Body of pancreas (tissue), 4 donors: ENCODE measurements at regions not wholly inside any gene's neighbourhood (a gene's known extent, or its start where the extent isn't known, plus 50 kb on each side); places are given as distances from the start of the nearest gene placed in this dataset.

Source experiments
- POLR2A ChIP-seq, 3 donors: fragments of 450-650 bp; IDR thresholded peaks; one replicate each; pipeline ENCODE4 v1.6.1; 2016; ENCODE audit warnings: antibody characterized with exemption in 3 of 3, mild to moderate bottlenecking in 2 of 3
- TF ChIP-seq, protein P1 (sequence below), 7 experiments: fragments of 450-650 bp in 4 of 7; fragments of 200-600 bp in 3 of 7; sonication (generic) in 3 of 7; IDR thresholded peaks; one replicate each; pipeline ENCODE4 v1.5.1; 2016 to 2019; ENCODE audit warnings: antibody characterized with exemption in 7 of 7

DNA sequence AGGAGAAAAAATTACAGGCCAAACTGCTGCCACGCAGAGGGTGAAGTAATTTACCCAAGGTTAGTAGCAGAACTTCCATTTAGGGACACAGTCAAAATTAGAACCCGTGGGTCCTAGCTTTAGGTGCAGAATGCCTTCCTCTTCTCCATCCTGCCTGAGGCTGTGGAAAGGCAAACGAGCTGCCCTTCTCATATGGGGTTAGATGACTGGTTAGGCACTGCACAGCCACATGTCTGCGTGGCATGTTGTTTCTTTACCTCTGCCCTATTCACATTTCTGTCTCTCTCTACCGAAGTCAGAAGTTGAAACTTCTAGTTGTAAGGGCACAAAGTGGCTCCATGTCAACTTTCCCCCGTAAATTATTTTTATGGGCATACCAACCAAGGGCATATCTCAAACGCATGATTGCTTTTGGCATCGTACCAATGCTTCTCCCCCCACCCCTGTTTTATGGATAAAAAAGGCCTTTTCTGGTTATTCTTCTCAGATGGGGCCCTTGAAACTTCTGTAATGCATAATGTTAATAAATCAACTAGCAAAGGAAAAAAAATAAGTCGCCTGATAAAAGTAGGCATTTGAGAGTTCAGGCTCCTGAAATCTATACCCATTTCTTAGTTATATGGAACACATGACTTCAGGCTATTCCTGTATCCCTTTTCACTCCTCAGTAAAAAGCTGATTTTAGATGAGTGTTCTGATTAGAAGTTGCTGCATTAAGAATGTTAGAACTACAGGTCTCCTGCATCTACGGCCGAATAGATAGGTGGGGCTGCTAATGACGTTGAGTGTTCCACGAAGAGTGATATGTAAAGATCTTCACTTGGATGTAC, 139.6 kb upstream of the NRIP1 start:
- TF ChIP-seq, protein P1, sequence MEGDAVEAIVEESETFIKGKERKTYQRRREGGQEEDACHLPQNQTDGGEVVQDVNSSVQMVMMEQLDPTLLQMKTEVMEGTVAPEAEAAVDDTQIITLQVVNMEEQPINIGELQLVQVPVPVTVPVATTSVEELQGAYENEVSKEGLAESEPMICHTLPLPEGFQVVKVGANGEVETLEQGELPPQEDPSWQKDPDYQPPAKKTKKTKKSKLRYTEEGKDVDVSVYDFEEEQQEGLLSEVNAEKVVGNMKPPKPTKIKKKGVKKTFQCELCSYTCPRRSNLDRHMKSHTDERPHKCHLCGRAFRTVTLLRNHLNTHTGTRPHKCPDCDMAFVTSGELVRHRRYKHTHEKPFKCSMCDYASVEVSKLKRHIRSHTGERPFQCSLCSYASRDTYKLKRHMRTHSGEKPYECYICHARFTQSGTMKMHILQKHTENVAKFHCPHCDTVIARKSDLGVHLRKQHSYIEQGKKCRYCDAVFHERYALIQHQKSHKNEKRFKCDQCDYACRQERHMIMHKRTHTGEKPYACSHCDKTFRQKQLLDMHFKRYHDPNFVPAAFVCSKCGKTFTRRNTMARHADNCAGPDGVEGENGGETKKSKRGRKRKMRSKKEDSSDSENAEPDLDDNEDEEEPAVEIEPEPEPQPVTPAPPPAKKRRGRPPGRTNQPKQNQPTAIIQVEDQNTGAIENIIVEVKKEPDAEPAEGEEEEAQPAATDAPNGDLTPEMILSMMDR (IDR thresholded peaks at IDR 0.05), result no peak
- TF ChIP-seq POLR2A (IDR thresholded peaks at IDR 0.05), result no peak
